Activated T-helper 17 cell treated with anti-CD3 and anti-CD28 coated beads, Interleukin-2, amount 50 U/mL, for 72 hours (primary cell): ENCODE measurements at regions not wholly inside any gene's neighbourhood (a gene's known extent, or its start where the extent isn't known, plus 50 kb on each side); places are given as distances from the start of the nearest gene placed in this dataset.

Experiments used
- ATAC-seq: fragments of 150-1000 bp; cut with Tn5 transposase; replicated peaks from 2 replicates; pipeline ENCODE4 v1.10.0; 2021; ENCODE audit warnings: mild to moderate bottlenecking, moderate library complexity
- H3K27ac Mint-ChIP-seq: one replicate; pipeline ENCODE4 v1.8.0; 2022; ENCODE audit warnings: mixed read lengths
- H3K27me3 Mint-ChIP-seq: one replicate; pipeline ENCODE4 v1.8.0; 2022; ENCODE audit warnings: mixed read lengths
- H3K36me3 Mint-ChIP-seq: one replicate; pipeline ENCODE4 v1.8.0; 2022; ENCODE audit warnings: low read depth, mild to moderate bottlenecking, mixed read lengths
- H3K4me1 Mint-ChIP-seq: one replicate; pipeline ENCODE4 v1.8.0; 2022; ENCODE audit warnings: mixed read lengths
- H3K4me3 Mint-ChIP-seq: one replicate; pipeline ENCODE4 v1.8.0; 2022; ENCODE audit warnings: mild to moderate bottlenecking, mixed read lengths
- H3K9me3 Mint-ChIP-seq: one replicate; pipeline ENCODE4 v1.8.0; 2022; ENCODE audit warnings: mixed read lengths

DNA sequence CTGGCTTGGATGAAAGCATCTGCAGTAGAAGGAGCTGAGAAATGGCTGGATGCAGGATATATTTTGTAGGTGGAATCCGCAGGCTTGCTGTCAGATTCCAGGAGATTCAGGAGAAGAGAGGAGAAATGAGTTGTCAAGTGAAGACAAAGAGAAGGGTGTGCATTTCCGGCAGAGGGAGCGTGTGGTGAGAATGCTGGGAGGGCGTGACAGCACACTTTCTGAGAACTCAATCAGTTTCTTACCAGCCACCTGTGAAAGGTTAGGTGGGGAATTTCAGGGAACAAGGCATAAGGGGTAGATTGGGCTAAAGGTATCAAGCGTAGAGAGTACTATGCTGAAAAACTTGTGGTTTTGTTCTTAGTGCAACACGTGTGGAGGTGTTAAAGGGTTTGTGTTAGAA, 199.3 kb upstream of the ANKH start:
- Mint-ChIP-seq H3K4me1 (no peaks in the 10 kb centered on the region), H3K9me3 (peaks cover 6% of the 10 kb centered on the region), H3K27ac (no peak overlapping the region), H3K4me3 (no peak overlapping the region), H3K27me3 (peaks cover 5% of the 10 kb centered on the region), H3K36me3 (no peaks in the 10 kb centered on the region)
- ATAC-seq, result no peak

DNA sequence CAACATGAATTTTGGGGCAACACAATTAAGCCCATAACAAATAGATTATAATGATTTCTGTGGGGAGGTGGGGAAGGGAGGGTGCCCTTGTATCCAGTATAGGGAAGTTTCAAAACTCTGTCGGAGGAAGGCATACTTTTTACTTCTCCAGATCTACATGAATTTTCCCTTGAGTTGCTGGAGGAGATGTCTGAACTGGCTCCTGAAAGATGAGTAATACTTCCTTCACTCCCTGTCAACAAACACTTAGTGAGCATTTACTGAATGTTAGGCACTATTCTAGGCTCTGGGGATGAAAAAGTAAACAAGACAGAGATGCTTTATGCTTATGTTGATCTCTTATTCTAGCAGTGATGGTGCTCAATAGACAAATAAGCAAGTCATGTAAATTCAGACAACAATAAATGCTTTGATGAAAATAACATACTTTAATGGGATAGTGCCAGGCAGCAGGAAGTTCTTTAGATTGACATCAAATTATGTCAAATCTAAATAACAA, 197.9 kb upstream of the ANKH start:
- ATAC-seq, result no peak
- Mint-ChIP-seq H3K27me3 (peaks cover 5% of the 10 kb centered on the region), H3K36me3 (no peaks in the 10 kb centered on the region), H3K4me3 (no peak overlapping the region), H3K27ac (no peak overlapping the region), H3K9me3 (peaks cover 6% of the 10 kb centered on the region), H3K4me1 (no peaks in the 10 kb centered on the region)

DNA sequence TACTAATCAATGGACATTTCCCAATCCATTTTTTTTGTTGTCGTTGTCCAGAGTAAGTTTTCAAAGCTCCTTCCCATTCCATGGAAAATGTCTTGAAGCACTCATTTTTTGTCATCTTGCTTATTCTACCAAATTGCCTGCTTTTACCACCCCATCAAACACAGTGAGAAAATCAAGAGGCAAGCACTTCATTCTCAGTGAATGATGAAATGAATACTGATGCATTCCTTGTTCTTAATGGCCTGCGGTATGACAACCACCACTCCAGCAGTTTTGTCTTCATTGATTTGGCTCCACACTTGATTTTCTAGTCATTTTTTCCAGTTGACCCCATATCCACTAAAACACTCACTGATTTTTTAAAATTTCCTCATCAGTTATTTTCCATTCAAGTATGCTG, 193.5 kb upstream of the ANKH start:
- no peak overlapping the region for H3K27ac Mint-ChIP-seq
- no peaks in the 10 kb centered on the region for H3K36me3 Mint-ChIP-seq

DNA sequence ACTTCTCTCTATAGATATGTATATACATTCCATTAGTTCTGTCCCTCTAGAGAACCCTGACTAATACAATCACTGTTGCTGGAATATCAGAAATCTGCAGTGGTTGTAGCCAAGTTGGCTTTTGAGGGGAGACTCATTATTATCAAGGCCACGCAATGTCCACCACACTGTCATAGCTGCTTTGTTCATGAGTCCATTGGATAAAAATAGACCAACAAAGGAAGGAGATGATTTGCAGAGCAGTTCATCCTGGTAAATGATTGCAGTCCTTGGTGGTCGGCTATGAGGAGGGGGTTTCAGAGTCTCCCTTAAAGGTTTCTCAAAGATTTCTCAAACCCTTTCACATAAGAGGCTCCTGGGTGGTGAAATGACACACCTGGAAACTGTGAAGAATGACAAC, 192.8 kb upstream of the ANKH start:
- Mint-ChIP-seq H3K9me3 (peaks cover 6% of the 10 kb centered on the region), H3K27ac (no peak overlapping the region), H3K4me1 (no peaks in the 10 kb centered on the region), H3K27me3 (peaks cover 10% of the 10 kb centered on the region), H3K4me3 (no peak overlapping the region), H3K36me3 (no peaks in the 10 kb centered on the region)
- ATAC-seq, result no peak

More for the DNA sequence above, 193.5 kb upstream of the ANKH start:
- no peak for ATAC-seq
- peaks cover 10% of the 10 kb centered on the region for H3K27me3 Mint-ChIP-seq
- peaks cover 6% of the 10 kb centered on the region for H3K9me3 Mint-ChIP-seq
- no peaks in the 10 kb centered on the region for H3K4me1 Mint-ChIP-seq
- H3K4me3 Mint-ChIP-seq, result no peak overlapping the region

DNA sequence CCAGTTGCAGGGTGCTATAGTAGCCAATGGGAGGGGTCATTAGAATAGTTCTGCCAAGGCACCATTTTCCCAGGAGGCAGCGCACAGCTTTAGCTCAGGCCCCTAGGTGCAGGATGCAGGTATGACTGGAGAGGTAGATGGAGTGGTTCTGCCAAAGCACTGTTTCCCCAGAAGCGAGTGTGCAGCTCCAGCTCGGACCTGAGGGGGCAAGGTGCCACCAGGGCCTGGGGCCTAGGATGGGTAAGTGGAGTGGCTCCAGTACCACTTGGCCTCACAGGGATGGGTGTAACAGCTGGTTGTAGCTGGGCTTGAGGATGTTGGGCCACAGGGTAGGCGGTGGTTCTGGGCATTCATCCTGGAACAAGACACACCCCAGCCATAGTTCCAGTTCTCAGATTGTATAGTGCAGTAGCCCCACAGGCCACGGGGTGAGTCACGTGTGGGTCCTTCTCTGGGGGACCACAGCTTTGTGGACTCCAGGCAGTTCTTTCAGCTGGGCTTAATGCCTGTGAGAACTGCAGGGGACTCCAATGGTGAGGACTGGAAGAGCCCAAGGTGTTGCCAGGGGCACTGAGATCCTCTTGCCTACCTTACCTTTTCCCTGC, 185.5 kb upstream of the ANKH start:
- H3K4me1 Mint-ChIP-seq, result no peaks in the 10 kb centered on the region
- peaks cover 4% of the 10 kb centered on the region for H3K9me3 Mint-ChIP-seq
- no peaks in the 10 kb centered on the region for H3K36me3 Mint-ChIP-seq
- no peak overlapping the region for H3K27ac Mint-ChIP-seq
- no peak for ATAC-seq
- no peak overlapping the region for H3K4me3 Mint-ChIP-seq
- peaks cover 16% of the 10 kb centered on the region for H3K27me3 Mint-ChIP-seq

DNA sequence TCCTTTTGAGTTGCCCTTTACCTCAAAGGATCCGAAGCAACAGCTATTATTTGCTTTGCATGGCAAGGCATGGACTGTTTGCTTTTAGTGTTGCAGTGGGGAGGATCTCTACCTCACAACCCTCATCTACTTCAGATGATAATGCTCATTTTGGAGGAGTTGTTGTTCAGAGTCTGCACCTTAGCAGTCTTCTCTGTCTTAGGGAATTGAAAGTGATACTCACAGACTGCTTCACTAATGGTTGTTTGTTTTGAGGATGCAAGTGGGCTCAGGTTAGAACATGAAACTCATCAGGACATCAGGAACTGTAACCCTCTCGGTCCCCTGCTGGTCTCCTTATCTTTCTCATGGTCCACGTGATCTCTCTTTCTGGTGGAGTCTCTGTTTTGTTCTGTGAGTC, 172.9 kb upstream of the ANKH start:
- H3K4me1 Mint-ChIP-seq, result no peaks in the 10 kb centered on the region
- H3K27me3 Mint-ChIP-seq, result peaks cover 10% of the 10 kb centered on the region
- no peak overlapping the region for H3K27ac Mint-ChIP-seq
- no peak overlapping the region for H3K4me3 Mint-ChIP-seq
- ATAC-seq, result no peak
- peaks cover under 1% of the 10 kb centered on the region for H3K9me3 Mint-ChIP-seq
- no peaks in the 10 kb centered on the region for H3K36me3 Mint-ChIP-seq

DNA sequence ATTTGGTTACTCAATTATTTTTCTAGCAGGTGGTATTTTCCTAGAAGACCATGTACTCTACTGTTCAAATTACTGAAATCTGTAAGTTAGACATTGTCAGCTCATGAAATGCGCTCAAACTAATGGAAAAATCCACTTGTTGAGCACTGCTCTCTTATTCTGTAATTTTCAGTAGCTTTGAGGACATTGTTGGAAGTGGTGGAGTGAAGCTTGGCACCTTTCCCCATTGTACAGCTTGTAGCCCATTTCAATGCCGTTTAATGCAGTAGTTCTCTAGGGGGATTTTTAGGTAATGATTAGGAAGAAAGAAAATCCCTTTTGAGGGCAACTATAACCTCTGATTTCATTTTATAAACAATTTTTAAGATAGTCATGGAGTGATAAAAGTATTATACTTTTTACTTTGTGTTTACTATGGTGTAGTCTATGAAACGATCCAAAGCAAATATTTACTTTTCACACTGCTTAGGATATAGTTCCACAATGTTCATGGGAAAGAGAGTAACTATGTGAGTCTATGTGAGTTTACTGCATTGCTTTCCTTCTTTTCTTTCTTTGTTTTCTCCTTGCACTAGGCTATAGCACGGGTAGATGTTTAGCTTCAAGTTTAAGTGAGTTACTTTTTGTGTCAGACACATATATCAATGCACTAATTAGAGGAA, 165.8 kb upstream of the ANKH start:
- no peaks in the 10 kb centered on the region for H3K4me1 Mint-ChIP-seq
- peaks cover 5% of the 10 kb centered on the region for H3K9me3 Mint-ChIP-seq
- no peak for ATAC-seq
- H3K4me3 Mint-ChIP-seq, result no peak overlapping the region
- H3K27me3 Mint-ChIP-seq, result peaks cover 19% of the 10 kb centered on the region
- H3K27ac Mint-ChIP-seq, result no peak overlapping the region
- no peaks in the 10 kb centered on the region for H3K36me3 Mint-ChIP-seq

DNA sequence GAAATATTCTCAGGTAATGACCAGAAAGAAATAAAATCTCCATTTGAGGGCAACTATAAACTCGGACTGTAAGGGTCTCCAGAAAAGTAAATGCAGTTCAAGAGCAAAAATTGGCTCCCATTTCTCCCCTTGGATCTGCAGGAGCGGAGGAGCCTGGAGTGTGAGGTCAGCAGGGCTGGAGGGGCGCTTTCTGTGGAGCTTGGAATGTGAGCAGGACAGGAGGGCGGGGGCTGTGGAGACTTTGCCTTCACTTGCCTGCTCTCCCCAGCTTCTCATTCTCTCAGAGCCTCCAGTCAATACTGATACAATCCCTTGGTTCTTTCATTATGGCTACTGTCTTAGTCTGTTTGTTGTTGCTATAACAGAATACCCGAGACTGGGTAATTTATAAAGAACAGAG, 162.8 kb upstream of the ANKH start:
- Mint-ChIP-seq H3K4me1 (no peaks in the 10 kb centered on the region), H3K27me3 (peaks cover 23% of the 10 kb centered on the region), H3K9me3 (peaks cover 3% of the 10 kb centered on the region), H3K27ac (no peak overlapping the region), H3K36me3 (no peaks in the 10 kb centered on the region), H3K4me3 (no peak overlapping the region)
- no peak for ATAC-seq

DNA sequence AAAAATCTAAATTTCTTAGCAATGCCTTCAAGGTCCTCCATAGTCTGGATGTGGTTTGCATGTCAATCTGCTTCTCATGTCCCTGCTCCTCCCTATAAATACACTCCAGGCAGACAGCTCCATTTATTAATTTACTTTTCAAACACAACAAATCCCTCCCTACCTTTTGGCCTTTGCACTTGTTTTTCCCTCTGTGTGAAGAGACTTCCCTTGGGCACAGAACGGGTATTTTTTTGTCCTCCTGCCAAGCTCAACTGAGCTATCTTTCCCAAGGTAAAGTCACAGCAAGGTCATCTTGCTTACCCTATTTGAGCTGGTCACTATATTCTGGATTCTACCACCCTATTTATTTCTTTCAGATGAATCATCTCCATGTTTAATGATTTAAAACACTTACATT, 159.6 kb upstream of the ANKH start:
- Mint-ChIP-seq H3K9me3 (no peaks in the 10 kb centered on the region), H3K4me1 (no peaks in the 10 kb centered on the region), H3K27ac (no peak overlapping the region), H3K27me3 (peaks cover 33% of the 10 kb centered on the region), H3K4me3 (no peak overlapping the region), H3K36me3 (no peaks in the 10 kb centered on the region)
- no peak for ATAC-seq

DNA sequence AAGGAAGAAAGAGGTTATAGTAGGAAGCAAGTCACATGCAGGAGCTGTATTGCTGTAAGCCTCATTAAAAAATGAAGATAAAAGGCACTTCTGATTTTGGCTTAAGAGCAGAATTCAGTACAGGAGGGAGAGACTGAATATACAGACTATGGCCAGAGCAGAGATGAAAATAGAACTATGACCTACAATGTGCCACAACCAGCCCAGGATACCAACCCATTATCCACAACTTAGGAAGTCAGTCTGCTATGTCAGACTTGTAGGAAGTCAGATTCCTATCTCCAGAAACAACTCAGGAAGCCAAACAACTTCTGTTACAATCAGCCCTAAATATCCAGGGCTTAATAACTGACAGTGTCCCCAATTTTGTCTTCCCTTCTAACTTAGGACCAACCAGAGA, 156.2 kb upstream of the ANKH start:
- H3K4me3 Mint-ChIP-seq, result no peak overlapping the region

DNA sequence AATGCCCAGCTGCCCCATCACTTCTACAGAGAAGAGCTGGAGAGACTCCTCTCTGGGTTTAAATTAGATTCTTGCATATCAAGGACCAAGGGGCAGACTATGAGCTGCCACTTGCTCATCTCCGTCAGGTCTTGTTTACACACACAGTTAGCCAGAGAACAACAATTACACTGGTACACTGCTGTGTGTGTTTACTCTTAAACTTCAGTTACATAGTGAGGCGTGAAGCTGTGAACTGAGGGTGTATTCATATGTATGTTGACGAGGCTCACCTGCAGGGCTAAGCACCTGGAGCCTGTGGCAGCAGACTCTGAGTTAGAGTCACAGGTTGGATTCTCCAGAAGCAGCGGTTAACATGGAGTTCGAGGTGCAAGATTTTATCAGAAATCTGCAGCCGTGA, 155.4 kb upstream of the ANKH start:
- Mint-ChIP-seq H3K9me3 (no peaks in the 10 kb centered on the region), H3K27ac (no peak overlapping the region), H3K27me3 (peaks cover 31% of the 10 kb centered on the region), H3K4me3 (no peak overlapping the region), H3K36me3 (no peaks in the 10 kb centered on the region), H3K4me1 (no peaks in the 10 kb centered on the region)
- ATAC-seq, result no peak

More for the DNA sequence above, 156.2 kb upstream of the ANKH start:
- no peaks in the 10 kb centered on the region for H3K4me1 Mint-ChIP-seq
- no peaks in the 10 kb centered on the region for H3K9me3 Mint-ChIP-seq
- no peaks in the 10 kb centered on the region for H3K36me3 Mint-ChIP-seq
- no peak for ATAC-seq
- peaks cover 27% of the 10 kb centered on the region for H3K27me3 Mint-ChIP-seq
- no peak overlapping the region for H3K27ac Mint-ChIP-seq

DNA sequence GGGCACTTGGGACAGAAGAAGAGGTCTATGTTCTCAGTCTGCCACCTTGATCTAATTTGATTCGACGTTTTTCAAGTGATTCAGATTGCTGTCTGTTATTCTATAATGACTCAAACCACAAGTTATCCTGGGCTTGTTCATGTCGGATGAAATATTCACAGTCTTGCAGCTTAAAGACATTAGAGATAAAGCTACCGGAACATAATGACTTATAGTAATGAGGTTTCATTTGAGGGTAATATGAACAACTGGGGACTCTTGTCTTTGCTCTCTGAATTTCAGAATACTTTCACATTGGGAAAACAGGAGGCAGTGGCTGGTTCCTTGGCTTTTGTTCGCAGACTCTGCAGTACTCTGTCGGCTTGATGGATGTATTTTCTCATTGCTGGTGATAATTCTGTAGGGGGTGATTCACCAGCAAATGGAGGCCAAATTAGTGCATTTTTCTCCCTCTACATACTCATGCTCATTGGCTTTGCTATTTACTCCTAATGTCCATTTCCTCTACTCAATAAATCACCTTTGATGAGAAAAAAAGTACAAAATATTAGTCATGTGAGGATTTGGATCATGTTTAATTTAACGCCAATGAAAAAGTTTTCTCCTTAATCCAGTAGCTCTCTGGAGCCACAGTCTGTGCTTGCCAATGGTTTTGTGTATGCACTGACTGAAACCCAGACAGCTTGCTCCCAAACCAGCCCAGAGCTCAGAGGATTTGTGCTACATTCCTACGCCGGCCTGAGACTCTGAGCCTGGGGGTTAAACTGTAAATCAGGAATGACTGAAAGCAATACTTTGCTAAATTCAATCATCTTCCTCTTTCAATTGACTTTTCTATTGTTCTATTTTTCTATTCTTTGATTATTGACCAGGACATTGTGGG, 154.7 kb upstream of the ANKH start:
- no peaks in the 10 kb centered on the region for H3K4me1 Mint-ChIP-seq
- H3K9me3 Mint-ChIP-seq, result no peaks in the 10 kb centered on the region
- ATAC-seq, result no peak
- no peak overlapping the region for H3K4me3 Mint-ChIP-seq
- H3K36me3 Mint-ChIP-seq, result no peaks in the 10 kb centered on the region
- no peak overlapping the region for H3K27ac Mint-ChIP-seq
- peaks cover 30% of the 10 kb centered on the region for H3K27me3 Mint-ChIP-seq

DNA sequence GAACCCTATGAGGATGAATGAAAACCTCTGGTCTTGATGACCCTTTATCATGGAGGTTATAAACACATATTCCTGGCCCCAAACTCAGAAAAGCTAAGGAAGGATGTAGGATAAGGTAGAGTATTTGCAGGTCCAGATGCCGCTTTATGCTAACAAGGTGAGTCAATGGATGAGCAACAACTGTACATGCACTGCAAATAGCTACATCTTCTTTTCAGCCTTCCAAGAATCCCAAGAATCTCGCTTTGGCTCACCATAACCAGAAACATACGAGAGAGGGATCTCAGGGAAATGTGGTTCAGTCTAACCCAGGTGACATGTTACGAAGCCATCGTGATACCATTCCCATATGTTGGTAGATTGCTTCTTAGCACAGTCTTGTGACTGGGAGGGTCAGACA, 152.3 kb upstream of the ANKH start:
- H3K4me3 Mint-ChIP-seq, result no peak overlapping the region
- H3K27ac Mint-ChIP-seq, result no peak overlapping the region
- no peaks in the 10 kb centered on the region for H3K4me1 Mint-ChIP-seq
- no peak for ATAC-seq
- H3K36me3 Mint-ChIP-seq, result no peaks in the 10 kb centered on the region
- H3K9me3 Mint-ChIP-seq, result no peaks in the 10 kb centered on the region
- H3K27me3 Mint-ChIP-seq, result peaks cover 17% of the 10 kb centered on the region

DNA sequence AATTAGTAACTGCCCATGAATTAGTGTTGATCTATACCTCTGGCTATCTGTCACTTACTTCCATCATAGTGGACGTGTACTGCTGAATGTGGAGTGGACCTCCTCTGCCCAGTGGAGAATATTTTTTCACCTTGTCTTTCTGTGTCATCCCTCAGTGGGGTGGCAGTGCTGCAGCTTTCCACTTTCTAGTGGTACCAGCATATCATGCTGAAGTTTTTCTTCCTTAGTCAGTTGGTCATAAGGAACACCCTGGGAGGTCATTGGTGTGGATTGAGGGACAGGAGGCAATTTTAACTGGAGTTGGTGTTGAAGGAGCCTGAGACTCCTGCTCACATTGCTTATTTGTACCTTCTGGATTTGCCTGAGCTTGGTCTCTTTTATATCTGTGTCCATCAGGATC, 151.7 kb upstream of the ANKH start:
- no peak overlapping the region for H3K4me3 Mint-ChIP-seq
- no peaks in the 10 kb centered on the region for H3K4me1 Mint-ChIP-seq
- ATAC-seq, result no peak
- no peak overlapping the region for H3K27ac Mint-ChIP-seq
- no peaks in the 10 kb centered on the region for H3K36me3 Mint-ChIP-seq
- H3K27me3 Mint-ChIP-seq, result peaks cover 13% of the 10 kb centered on the region
- no peaks in the 10 kb centered on the region for H3K9me3 Mint-ChIP-seq
